H9 (cell line): ENCODE measurements at regions not wholly inside any gene's neighbourhood (a gene's known extent, or its start where the extent isn't known, plus 50 kb on each side); places are given as distances from the start of the nearest gene placed in this dataset.

ENCODE experiments used
- DNase-seq: peaks from one replicate; pipeline ENCODE4 v3.0.0-alpha.2; 2017
- H2AFZ ChIP-seq: one replicate; pipeline ENCODE4 v1.6.1; 2013; ENCODE audit warnings: mild to moderate bottlenecking, low read length, control low read depth, moderate library complexity
- H2AK5ac ChIP-seq: 2 replicates; pipeline ENCODE4 v1.6.1; 2013; ENCODE audit warnings: low read length, control low read depth, mixed read lengths; ENCODE audit not compliant: insufficient read length
- H2BK120ac ChIP-seq: one replicate; pipeline ENCODE4 v1.6.1; 2013; ENCODE audit warnings: low read depth, mild to moderate bottlenecking, low read length, control low read depth, inconsistent platforms; ENCODE audit not compliant: poor library complexity, severe bottlenecking
- H2BK12ac ChIP-seq: 2 replicates; pipeline ENCODE4 v1.6.1; 2013; ENCODE audit warnings: low read length, control low read depth, mixed read lengths, low read depth; ENCODE audit not compliant: insufficient read length
- H2BK15ac ChIP-seq: 2 replicates; pipeline ENCODE4 v1.6.1; 2013; ENCODE audit warnings: low read depth, low read length, control low read depth
- H2BK20ac ChIP-seq: one replicate; pipeline ENCODE4 v1.6.1; 2013; ENCODE audit warnings: low read depth, mild to moderate bottlenecking, low read length, control low read depth, inconsistent platforms; ENCODE audit not compliant: poor library complexity, severe bottlenecking
- H2BK5ac ChIP-seq: 2 replicates; pipeline ENCODE4 v1.6.1; 2013; ENCODE audit warnings: low read length, control low read depth, mixed read lengths; ENCODE audit not compliant: insufficient read length
- H3K14ac ChIP-seq: 2 replicates; pipeline ENCODE4 v1.6.1; 2013; ENCODE audit warnings: low read length, control low read depth; ENCODE audit not compliant: insufficient read depth
- H3K18ac ChIP-seq: 2 replicates; pipeline ENCODE4 v1.6.1; 2013; ENCODE audit warnings: low read depth, mild to moderate bottlenecking, mixed read lengths, low read length, control low read depth; ENCODE audit not compliant: insufficient read length
- H3K23ac ChIP-seq: 2 replicates; pipeline ENCODE4 v1.6.1; 2013; ENCODE audit warnings: low read length, control low read depth, mixed read lengths, low read depth; ENCODE audit not compliant: insufficient read length
- H3K23me2 ChIP-seq: 2 replicates; pipeline ENCODE4 v1.6.1; 2013; ENCODE audit warnings: low read depth, mild to moderate bottlenecking, mixed read lengths, low read length, control low read depth; ENCODE audit not compliant: insufficient read length, poor library complexity, severe bottlenecking
- H3K27ac ChIP-seq: 2 replicates; pipeline ENCODE4 v1.5.1; 2013; ENCODE audit warnings: low read length, control low read depth, mixed read lengths, low read depth; ENCODE audit not compliant: insufficient read length
- H3K27me3 ChIP-seq: 2 replicates; pipeline ENCODE4 v1.6.1; 2013; ENCODE audit warnings: low read length, control low read depth, inconsistent platforms; ENCODE audit not compliant: insufficient read depth
- H3K4ac ChIP-seq: 2 replicates; pipeline ENCODE4 v1.6.1; 2013; ENCODE audit warnings: low read depth, mild to moderate bottlenecking, control low read depth, inconsistent platforms, low read length, moderate library complexity
- H3K4me1 ChIP-seq: 2 replicates; pipeline ENCODE4 v1.6.1; 2013; ENCODE audit warnings: low read length, control low read depth, inconsistent platforms; ENCODE audit not compliant: insufficient read depth
- H3K4me2 ChIP-seq: 2 replicates; pipeline ENCODE4 v1.6.1; 2013; ENCODE audit warnings: low read length, control low read depth, mixed read lengths; ENCODE audit not compliant: insufficient read length, insufficient read depth
- H3K56ac ChIP-seq: 2 replicates; pipeline ENCODE4 v1.6.1; 2013; ENCODE audit warnings: low read depth, mild to moderate bottlenecking, mixed read lengths, low read length, control low read depth; ENCODE audit not compliant: insufficient read length
- H3K79me1 ChIP-seq: 2 replicates; pipeline ENCODE4 v1.6.1; 2013; ENCODE audit warnings: low read depth, mild to moderate bottlenecking, moderate library complexity, low read length, control low read depth, inconsistent platforms; ENCODE audit not compliant: insufficient read depth, poor library complexity, severe bottlenecking
- H3K79me2 ChIP-seq: 2 replicates; pipeline ENCODE4 v1.6.1; 2013; ENCODE audit warnings: low read length, control low read depth, inconsistent platforms; ENCODE audit not compliant: insufficient read depth
- H3K9ac ChIP-seq: 2 replicates; pipeline ENCODE4 v1.6.1; 2013; ENCODE audit warnings: low read length, control low read depth, mixed read lengths; ENCODE audit not compliant: insufficient read length; ENCODE audit errors: extremely low read depth
- H3K9me3 ChIP-seq: one replicate; pipeline ENCODE4 v1.6.1; 2013; ENCODE audit warnings: low read depth, low read length, inconsistent platforms; ENCODE audit not compliant: control insufficient read depth
- H3T11ph ChIP-seq: one replicate; pipeline ENCODE4 v1.6.1; 2013; ENCODE audit warnings: mild to moderate bottlenecking, low read length, control low read depth, inconsistent platforms
- H4K20me1 ChIP-seq: one replicate; pipeline ENCODE4 v1.6.1; 2013; ENCODE audit not compliant: control insufficient read depth, insufficient read length, insufficient read depth
- H4K5ac ChIP-seq: 2 replicates; pipeline ENCODE4 v1.6.1; 2013; ENCODE audit warnings: low read depth, mild to moderate bottlenecking, mixed read lengths, low read length, control low read depth; ENCODE audit not compliant: insufficient read length
- H4K8ac ChIP-seq: replicated peaks from 2 replicates; pipeline ENCODE4 v1.6.1; 2013; ENCODE audit warnings: low read length, control low read depth, mixed read lengths, low read depth; ENCODE audit not compliant: insufficient read length
- H4K91ac ChIP-seq: 2 replicates; pipeline ENCODE4 v1.6.1; 2013; ENCODE audit warnings: low read depth, mild to moderate bottlenecking, moderate library complexity, mixed read lengths, low read length, control low read depth; ENCODE audit not compliant: insufficient read length
- H3K27ac Mint-ChIP-seq, 3 experiments: 2 replicates in 2 of 3; 3 replicates in 1 of 3; pipeline ENCODE4 v1.8.0; 2020 to 2021; ENCODE audit warnings: mixed read lengths in 3 of 3, mild to moderate bottlenecking in 1 of 3, moderate library complexity in 1 of 3
- H3K27me3 Mint-ChIP-seq: 2 replicates; pipeline ENCODE4 v1.8.0; 2021; ENCODE audit warnings: low read depth, mild to moderate bottlenecking, moderate library complexity, mixed read lengths
- H3K36me3 Mint-ChIP-seq, 3 experiments: 2 replicates in 2 of 3; 3 replicates in 1 of 3; pipeline ENCODE4 v1.8.0; 2020 to 2021; ENCODE audit warnings: low read depth in 3 of 3, mixed read lengths in 3 of 3; ENCODE audit not compliant: insufficient read depth in 1 of 3
- H3K4me1 Mint-ChIP-seq, 2 experiments: 2 replicates each; pipeline ENCODE4 v1.8.0; 2020; ENCODE audit warnings: mixed read lengths in 2 of 2
- H3K4me3 Mint-ChIP-seq, 2 experiments: 2 replicates in 1 of 2; 3 replicates in 1 of 2; pipeline ENCODE4 v1.8.0; 2020 to 2021; ENCODE audit warnings: mild to moderate bottlenecking in 2 of 2, mixed read lengths in 2 of 2, moderate library complexity in 1 of 2
- H3K9me3 Mint-ChIP-seq, 2 experiments: 2 replicates in 1 of 2; 3 replicates in 1 of 2; pipeline ENCODE4 v1.8.0; 2020; ENCODE audit warnings: mild to moderate bottlenecking in 2 of 2, mixed read lengths in 2 of 2, moderate library complexity in 1 of 2
- WGBS: extraction: QIAGEN DNeasy Blood & Tissue Kit; methylation state at CpG from one replicate; pipeline ENCODE4 v1.1.7; 2013; ENCODE audit warnings: missing lambda C conversion rate, low lambda C conversion rate, mixed read lengths; ENCODE audit not compliant: insufficient read length; ENCODE audit errors: extremely low coverage; 5-methylcytosine and 5-hydroxymethylcytosine counted together
- TF ChIP-seq, protein P1 (sequence below): fragments of 200-600 bp; sonication (generic); conservative IDR thresholded peaks from 3 replicates; pipeline ENCODE4 v1.8.0; 2021; ENCODE audit warnings: antibody characterized with exemption, mild to moderate bottlenecking

DNA sequence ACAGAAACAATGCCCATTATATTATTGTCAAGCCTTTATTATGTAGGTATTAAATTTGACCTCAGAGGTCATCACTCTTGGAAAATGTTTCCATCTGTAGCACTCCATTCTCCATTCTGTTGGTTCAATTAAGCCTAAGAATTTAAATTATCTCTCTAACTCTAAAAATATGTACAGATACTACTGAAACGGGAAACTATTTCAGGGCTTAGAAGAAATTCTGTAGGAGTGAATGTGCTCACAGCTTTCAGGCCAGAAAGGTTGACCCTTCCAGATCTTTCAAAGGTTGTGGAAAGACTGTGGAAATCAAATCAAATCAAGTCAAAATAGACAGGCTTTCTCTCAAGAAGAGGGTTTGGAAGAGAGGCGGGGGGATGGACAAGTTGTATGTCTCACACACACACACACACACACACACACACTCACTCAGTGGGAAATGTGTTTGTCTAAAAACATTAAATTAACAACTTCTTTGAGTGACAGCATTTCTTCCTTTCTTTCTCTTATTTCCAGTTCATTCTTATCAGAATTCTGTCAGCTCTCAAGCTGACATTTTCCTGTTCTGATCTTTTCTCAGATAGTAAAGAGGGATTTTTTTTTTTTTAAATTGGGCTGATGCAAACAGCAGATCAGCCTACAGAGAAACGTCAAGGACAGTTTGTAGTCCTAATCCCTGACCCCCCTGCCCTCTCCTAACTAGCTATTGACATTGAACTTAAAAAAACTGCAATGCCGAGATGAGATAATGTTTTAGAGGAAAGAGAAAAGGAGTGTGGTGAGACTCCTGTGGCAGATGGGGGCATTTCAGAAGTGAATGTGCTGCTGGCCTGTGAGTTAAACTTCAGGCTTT is 139.0 kb upstream of the ZFHX3 start:
- Mint-ChIP-seq H3K4me1 (peaks cover 0 to 13% of the 10 kb centered on the region in 2 experiments; a peak in 3 of 4 replicates), H3K27ac (no peak overlapping the region), H3K9me3 (peaks cover 2 to 6% of the 10 kb centered on the region in 2 experiments; a peak in 1 of 5 replicates), H3K4me3 (no peak overlapping the region), H3K27me3 (peaks cover 19% of the 10 kb centered on the region), H3K36me3 (no peaks in the 10 kb centered on the region)
- no peak overlapping the region for H3T11ph ChIP-seq
- H3K79me1 ChIP-seq = no peaks in the 10 kb centered on the region
- H2BK12ac ChIP-seq = no peak overlapping the region
- no peaks in the 10 kb centered on the region for H3K9me3 ChIP-seq
- no peak overlapping the region for H4K8ac ChIP-seq
- no peaks in the 10 kb centered on the region for H3K27me3 ChIP-seq
- H2BK5ac ChIP-seq = no peak overlapping the region
- no peaks in the 10 kb centered on the region for H4K20me1 ChIP-seq
- no peak overlapping the region for H2BK120ac ChIP-seq
- no peak overlapping the region for H2BK20ac ChIP-seq
- no peaks in the 10 kb centered on the region for H3K23me2 ChIP-seq
- H2BK15ac ChIP-seq = no peak overlapping the region
- H3K4ac ChIP-seq = no peak overlapping the region
- H3K27ac ChIP-seq = no peak overlapping the region
- H3K18ac ChIP-seq = no peak overlapping the region
- no peak for DNase-seq
- TF ChIP-seq, protein P1, sequence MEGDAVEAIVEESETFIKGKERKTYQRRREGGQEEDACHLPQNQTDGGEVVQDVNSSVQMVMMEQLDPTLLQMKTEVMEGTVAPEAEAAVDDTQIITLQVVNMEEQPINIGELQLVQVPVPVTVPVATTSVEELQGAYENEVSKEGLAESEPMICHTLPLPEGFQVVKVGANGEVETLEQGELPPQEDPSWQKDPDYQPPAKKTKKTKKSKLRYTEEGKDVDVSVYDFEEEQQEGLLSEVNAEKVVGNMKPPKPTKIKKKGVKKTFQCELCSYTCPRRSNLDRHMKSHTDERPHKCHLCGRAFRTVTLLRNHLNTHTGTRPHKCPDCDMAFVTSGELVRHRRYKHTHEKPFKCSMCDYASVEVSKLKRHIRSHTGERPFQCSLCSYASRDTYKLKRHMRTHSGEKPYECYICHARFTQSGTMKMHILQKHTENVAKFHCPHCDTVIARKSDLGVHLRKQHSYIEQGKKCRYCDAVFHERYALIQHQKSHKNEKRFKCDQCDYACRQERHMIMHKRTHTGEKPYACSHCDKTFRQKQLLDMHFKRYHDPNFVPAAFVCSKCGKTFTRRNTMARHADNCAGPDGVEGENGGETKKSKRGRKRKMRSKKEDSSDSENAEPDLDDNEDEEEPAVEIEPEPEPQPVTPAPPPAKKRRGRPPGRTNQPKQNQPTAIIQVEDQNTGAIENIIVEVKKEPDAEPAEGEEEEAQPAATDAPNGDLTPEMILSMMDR = no peak
- no peak overlapping the region for H4K91ac ChIP-seq
- H3K9ac ChIP-seq = no peak overlapping the region
- no peak overlapping the region for H3K56ac ChIP-seq
- H3K4me2 ChIP-seq = no peak overlapping the region
- H3K14ac ChIP-seq = no peak overlapping the region
- no peak overlapping the region for H3K23ac ChIP-seq
- no peak overlapping the region for H4K5ac ChIP-seq
- H2AK5ac ChIP-seq = no peak overlapping the region
- no peaks in the 10 kb centered on the region for H3K4me1 ChIP-seq
- no peaks in the 10 kb centered on the region for H3K79me2 ChIP-seq
- no peak overlapping the region for H2AFZ ChIP-seq
- no CpG with 5 or more reads among the region's 4 CpGs for WGBS
